ENCODE measurements at regions not wholly inside any gene's neighbourhood (a gene's known extent, or its start where the extent isn't known, plus 50 kb on each side); places are given as distances from the start of the nearest gene placed in this dataset.
"Not testable (repeated sequence)": the region's sequence is repeated elsewhere in the genome, so short reads cannot be mapped to it uniquely, and the experiment has no call there.

DNA sequence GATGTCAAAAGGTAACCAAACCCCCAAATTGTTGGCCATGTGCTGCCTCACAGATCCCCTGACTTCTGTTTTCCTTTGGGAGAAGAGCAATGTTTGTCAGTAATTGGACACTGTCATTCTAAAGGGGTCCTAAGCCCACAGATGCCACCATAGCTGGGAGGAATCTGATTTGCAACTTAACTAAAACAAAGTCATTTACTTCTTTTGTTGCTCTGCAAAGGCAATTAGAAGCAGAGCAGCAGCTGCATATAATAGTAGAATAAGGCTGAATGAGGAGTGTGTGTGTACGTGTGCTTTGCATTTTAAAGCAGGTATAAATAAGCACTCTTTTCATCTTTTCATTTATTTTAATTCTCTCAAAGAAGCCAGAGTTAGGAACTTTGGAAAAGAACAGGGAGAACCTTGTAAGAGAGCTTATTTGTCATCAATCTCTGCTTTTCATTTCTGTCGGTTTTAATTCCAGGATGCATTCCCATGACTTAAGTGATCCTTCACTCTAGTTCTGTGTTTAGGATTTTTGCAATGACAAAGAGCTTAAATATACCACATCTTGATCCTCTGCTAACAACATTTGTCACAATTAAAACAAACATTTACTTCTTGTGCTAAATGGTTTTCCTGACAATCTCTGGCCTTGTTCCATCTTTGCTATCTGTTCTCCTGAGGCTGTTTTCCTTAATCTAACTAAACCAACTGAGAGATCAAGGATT, 530.2 kb upstream of the CBLB start:
- no peak for DNase-seq (ENCODE audit: low spot score)

DNA sequence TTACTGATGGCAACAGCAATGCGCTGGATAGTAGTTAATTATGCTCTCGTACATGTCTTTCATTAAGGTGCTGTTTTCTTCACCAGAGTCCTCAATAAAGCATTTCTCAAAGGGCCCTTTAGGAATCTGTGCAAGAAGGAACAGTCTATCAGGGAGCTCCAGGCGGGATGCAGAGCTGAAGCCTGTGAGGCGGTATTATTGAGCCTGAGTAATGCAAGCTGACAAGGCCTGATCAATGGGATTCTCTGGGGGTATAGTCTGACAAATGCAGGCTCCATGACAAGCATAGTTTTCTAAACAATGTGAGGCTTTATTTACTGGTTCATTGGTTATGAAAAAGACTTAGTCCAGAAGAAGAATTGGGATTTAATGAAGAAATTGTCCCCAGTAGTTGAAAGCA, 530.9 kb upstream of the CBLB start:
- no peak for DNase-seq (ENCODE audit: low spot score)

DNA sequence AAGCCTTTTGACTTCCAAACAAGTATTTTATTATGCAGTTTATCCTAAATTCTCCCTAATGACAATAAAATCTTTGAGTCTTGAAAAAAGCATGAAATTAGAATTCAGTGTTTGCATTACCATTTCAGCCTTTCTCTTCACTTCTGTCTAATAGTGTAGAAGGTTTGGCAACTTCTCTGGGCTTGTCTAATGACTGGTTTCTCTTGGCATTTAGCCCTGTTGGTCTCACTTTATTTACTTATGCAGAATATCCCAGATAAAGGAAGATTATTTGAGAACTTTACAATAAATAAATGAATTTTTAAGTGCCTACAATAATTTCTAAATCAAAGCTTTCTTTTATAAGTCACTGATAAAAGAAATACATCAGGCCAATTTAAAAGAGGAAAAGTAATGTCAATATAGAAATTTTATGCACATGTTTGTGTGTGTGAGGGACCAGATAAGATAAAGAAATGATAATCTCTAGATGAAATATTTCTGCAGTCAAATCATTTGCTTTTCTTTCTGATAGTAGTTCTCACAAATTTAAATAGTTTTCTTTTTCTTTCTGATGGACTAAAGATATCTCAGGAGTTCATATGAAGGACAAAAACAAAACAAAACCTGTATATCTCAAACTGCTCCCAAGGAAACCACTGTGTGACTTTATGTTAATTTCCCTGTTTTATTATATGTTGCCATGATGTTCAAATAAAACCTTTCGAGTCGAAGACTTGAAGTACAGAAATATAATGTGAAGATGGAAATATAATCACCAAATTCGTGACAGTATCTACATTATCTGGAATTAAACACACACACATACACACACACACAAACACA, 533.1 kb upstream of the CBLB start:
- no peak for DNase-seq (ENCODE audit: low spot score)

DNA sequence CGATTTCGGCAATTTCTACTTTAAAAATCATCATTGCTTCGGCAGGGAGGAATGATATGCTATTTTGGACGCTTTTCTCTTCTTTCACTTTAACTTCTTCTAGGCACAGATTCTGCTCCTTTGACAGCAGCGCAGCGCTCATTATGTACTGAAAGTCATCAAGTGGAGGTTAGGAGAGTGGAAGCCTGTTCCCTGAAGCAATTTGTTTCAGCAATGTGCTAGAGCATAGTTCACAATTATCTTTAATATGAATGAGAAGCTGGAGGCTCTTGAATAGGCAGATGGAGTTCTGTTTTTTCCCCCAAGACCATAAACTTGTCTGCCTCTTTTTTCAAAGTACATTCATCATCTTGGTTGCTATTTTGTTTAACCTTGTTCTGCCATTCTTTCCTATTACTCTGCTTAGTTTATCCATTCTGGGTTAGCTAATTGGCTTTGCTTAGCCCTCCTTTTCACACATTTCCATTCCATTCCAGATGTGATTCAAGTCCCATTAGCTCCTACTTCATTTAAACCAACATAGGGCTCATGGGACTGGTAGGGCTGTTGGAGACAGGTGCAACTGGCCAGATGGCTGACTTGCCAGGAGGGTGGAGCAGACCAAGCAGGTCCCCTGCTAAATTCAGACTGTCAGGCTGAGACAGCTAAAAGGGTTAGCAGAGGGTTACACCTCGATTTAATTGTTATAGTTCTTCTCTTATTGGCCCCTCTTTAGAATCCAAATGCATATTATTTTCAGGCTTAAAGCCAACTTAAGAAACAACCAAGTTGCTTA, 534.7 kb upstream of the CBLB start:
- no peak for DNase-seq (ENCODE audit: low spot score)

DNA sequence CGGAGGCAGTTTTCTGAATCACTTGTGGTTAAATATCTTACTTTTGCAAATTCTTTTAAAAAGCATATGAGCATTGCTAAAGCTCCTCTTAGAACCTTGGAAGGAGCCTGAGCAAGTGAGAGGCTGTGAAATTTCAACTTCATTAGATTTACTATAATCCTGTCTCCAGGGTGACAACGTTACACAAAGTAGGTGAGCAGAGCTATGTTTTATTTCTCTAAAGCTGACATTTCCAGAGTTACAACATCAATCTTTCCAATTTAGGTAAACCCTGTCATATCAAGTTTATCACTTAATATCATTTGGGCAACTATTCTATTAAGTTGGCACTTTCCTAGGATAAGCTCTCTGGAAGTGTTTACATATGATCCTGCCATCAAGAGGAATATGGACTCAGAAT, 544.9 kb upstream of the CBLB start:
- DNase-seq (ENCODE audit: low spot score), result no peak

DNA sequence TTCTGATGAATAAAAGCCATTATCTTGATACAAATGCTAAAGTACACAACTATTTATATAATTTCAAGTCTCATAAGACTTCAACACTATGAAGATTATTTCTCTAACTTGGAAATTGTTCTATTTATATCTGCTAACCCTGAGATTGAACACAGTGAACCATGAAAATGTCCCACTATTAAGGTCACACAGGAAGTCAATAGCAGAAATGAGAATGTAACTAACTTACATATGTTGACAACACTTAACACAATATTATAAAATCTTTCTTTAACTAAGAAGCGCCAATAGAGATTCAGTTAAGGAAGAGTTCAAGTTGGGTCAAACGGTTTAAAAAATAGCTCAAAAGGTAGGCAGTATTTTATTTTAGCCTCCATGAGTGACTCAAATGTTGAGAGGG, 551.8 kb upstream of the CBLB start:
- no peak for DNase-seq (ENCODE audit: low spot score)

DNA sequence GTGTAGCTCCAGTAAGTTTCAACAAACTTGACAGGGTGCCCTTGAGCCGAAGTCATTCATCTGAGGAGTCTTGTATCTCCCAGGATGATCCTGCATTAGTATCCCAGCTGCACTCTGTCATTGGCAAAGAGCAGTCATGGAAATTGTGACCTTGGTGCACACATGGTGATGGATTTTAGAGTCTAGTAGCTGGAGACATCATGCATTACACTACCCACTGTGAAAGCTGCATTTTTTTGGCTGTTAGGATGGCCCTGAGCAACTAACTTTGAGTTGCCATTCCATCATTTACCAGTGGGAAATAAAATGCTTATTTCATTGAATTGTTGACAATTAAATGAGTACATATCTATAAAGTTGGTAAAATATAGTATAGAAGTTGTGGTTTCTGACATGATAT, 552.6 kb upstream of the CBLB start:
- DNase-seq (ENCODE audit: low spot score), result no peak

DNA sequence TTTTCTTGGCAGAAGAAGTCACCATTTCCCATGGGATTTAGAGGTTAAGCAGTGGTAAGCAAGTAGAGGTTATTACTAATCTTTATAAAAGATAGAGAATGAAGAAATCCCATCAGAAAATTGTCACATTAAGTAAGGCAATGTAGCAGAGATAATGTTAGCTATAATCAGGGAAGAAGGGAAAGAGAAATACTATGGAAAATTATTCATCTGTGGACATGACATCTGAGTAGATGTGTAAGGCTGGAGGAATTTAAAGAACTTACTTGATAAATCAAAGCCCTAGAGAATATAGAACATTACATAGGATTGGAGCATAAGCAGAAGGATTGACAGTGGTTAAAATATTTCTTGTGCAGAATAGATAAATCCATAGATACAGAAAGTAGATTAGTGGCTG, 553.1 kb upstream of the CBLB start:
- DNase-seq (ENCODE audit: low spot score), result no peak

DNA sequence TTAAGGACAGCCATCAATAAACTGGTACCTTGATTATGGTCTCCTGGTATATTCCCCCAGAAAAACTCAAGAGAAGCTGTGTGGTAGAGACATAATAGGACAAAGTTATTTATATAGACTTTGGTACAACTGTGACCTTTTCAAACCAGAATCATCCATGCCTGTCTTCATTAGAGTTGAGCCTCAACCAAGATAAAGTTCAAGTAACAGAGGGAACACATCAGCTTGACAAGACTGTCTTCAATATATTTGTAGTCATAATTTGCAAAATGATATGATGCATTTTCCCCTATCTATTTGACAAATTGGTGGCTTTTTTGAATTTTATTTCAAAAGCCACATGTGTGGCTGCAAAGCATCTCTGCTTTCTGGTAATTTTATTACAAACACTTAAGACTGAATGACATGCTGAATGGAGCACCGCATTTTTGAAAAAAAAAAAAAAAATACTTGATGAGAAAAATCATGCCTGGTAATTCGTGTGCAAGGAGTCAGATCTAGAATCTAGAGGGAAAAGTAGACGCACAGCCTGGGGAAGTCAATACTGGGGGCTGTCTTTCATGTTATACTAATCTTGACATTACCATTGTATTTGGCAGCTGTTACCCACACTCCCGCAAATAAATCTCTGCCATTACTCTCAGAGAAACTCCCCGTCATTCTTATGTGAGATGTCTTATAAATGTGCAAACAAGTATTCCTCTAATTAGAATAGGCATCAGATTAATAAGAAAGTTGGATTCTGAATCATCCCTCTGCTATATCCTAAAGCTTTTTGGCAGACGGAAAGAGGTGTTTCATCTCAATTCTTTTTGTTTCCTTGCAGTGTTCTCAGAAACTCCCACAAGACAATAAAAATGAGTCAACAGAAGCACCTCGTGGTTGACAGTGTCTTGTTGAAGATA, 554.8 kb upstream of the CBLB start:
- no peak for DNase-seq (ENCODE audit: low spot score)

DNA sequence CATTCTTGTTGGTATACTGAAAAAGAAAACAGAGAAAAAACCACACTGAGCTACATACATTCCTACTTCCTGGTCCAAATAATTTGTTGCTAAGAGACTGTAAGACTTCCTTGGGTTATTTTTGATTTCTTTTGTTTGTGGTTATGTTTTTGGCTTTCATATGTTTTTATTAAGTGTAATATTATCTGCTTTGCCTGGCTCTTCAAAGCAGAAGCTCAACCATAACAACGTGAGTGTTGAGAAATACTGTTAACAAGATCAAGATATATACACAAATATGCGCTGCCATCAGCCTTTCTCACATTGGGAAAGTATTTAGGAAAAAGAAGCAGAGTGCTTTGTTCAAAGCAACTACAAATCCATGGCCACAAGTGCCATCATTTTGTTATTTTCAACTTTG, 556.2 kb upstream of the CBLB start:
- no peak for DNase-seq (ENCODE audit: low spot score)

DNA sequence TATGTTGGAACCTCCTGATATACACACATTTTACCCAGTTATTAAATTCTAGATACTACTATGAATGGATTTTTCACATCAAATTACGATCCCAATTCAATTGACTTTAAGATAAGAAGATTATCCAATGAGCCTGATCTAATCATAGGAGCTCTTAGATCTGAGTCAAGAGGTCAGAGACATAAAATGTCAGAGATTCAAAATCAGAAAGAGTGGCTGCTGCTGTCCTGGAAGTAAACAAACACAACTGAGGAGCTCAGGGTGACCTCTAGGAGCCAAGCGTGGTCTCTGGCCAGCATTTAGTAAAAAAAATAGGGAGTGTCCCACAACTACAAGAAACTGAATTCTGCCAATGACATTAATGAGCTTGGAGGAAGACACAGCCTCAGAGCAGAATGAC, 557.1 kb upstream of the CBLB start:
- no peak for DNase-seq (ENCODE audit: low spot score)

DNA sequence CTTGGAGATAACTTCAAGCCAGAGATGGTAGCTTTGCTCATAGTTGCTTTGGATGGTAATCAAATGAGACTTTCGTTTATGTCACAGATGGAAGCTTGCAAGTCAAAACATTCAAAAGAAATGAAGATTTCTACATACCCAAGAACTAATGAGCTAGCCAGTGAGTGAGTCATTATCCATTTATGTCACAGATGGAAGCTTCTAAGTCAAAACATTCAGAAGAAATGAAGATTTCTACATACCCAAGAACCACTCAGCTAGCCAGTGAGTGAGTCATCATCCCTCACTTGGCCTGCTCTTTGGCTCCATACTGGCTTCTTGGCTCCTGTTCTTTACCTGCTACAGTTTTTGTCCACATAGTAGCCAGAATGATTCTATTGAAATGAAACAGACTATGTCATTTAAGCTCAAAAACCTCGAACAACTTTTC, 559.8 kb upstream of the CBLB start:
- no peak for DNase-seq (ENCODE audit: low spot score)

DNA sequence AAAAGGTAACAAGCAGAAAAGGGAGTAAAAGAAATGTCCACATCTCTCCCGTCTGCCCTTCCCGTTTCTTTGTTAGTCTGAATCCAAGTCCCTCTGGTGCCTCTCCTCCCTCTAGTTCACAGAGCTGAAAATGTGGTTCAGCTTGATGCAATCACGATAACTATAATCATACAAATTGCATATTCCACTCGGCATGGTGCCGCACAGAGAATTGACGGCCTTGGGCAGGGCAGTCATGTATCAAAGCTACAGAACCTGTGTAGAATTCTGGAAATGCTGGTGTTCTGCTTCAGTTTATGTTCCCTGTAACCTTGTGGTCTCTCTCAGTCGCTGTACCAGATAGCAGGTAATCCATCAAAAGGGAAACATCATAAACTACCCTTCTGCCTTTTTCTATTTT, 562.9 kb upstream of the CBLB start:
- no peak for DNase-seq (ENCODE audit: low spot score)

DNA sequence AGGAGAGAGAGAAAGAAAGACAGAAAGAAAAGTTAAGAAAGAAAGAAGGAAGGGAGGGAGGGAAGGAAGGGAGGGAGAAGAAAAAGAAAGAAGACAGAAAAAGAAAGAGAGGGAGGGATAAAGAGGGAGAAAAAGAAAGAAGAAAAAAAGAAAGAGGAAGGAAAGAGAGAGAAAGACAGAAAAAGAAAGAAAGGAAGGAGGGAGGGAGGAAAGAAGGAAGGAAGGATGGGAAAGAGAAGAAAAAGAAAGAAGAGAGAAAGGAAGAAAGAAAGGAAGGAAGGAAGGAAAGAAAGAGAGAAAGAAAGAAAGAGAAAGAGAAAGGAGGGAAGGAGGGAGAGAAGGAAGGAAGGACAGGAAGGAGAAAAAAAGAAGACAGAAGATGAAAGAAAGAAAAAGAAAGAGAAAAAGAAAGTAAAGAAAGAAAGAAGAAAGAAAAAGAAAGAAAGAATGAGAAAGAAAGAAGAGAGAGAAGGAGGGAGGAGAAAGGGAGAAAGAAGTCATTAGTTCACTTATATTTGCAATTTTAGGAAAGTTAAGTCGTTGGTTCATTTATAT, 567.2 kb upstream of the CBLB start:
- no peak for DNase-seq (ENCODE audit: low spot score)

DNA sequence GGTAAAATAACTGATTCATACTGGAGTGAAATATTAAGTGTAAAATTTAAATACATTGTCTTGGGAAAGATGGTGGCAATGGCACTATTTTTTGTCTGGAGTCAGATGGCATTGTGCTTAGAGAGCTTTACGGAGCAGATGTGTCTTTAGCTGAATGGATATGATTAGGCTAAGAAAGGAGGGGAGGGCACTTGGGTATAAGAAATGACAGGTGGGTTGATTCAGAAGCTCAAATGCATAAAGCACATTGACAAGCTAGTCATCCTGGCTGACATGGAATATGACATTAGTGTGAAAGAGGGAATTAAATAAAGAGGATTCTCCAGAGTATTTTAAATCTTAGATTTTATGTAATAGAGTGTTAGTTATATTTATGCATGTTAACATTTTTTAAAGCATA, 570.1 kb upstream of the CBLB start:
- DNase-seq (ENCODE audit: low spot score), result no peak

DNA sequence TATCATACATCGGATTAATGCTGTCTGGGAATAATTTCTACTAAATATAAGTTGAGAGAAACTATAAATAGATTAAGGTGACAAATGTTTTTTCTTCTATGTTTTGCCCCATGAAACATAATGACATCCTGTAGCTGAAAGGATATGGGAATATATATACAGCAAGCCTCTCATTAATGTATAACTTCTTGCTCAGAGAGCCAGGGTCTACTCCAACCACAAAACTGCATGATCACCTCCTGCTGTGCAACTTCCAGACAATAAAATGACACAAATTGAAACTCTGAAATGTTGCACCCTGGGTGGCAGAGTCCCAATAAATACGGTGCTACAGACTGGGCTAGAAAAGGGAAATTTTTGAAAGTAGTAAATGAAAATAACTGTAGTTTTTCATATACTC, 571.9 kb upstream of the CBLB start:
- DNase-seq (ENCODE audit: low spot score), result no peak

DNA sequence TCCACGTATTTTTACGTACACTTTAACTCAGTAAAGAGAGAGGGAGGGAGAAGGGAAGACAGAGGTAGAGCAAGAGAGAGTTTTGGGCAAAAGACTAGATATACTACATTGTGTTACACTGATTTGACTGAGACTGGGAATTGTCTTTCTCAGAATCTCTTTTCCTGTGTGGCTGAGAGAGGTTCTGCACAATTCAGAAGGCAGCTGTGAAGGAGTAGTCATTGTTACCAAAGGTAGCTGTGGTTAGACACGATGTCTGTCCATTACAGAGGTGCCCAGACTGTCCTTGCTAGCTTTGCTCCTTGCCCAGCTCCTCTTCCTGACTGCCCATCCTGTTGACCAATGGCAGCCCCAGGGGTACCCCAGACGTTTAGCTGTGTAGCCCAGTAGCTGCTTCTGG, 577.5 kb upstream of the CBLB start:
- no peak for DNase-seq (ENCODE audit: low spot score)

DNA sequence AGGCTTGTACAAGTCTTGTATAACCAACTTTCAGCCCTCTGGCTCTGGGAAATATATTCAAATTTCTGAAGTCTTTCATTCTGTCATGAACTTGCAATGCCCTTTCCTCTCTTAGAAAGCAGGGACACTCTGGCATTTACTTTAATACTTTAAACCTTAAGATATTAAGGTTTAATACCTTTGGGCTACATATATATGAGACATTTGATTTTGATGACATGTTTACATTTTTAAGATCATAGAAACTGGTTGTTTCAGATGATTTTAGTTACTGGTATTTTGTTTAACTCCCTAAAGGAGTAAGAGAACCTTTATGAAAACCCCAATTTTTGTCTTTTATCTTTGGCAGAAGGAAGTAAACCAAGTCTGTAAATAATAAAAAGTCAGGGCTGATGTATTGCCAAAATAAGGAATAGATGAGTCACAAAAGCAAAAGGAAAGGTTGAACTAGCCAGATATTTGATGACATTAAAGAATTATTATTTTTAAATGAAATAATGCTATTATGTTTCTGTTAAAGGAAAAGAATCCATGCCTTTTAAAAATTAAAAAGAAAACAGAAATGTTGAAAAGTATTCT, 579.0 kb upstream of the CBLB start:
- DNase-seq (ENCODE audit: low spot score), result no peak

DNA sequence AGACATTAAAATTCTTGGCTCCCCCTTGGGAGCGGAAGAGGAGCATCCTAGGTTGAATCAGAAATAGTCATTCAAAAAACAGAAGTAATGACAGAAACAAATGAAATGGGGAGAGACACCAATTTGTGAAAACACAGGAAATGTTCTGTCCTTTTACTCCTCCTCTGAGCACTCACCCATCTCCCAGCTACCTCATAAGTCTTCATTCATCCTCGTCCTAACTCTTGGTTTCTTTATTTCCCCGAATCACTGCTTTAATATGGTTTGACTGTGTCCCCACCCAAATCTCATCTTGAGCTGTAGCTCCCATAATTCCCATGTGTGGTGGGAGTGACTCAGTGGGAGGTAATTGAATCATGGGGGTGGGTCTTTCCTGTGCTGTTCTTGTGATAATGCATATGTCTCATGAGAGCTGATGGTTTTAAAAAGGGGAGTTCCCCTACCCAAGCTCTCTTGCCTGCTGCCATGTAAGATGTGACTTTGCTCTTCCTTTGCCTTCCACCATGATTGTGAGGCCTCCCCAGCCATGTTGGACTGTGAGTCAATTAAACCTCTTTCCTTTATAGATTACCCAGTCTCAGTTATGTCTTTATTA, 579.7 kb upstream of the CBLB start:
- not testable (repeated sequence) for DNase-seq (ENCODE audit: low spot score)

DNA sequence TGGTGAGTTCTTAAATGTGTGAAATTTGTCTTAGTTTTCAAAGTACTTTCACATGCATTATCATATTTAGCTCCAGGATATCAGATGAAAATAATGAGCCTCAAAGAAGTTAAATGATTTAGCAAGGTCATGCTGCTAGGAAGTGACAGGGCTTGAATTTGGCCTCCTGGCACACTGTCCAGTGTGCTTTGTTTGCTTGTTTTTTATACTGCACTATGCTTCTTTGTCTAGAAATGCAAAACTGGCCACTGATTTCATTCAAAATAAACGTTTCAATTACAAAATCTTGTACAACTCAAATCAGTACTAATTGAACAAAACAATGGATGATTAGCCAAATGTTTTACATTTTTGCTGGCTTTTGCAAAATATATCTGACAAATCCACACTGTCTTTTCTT, 583.3 kb upstream of the CBLB start:
- DNase-seq (ENCODE audit: low spot score), result no peak

DNA sequence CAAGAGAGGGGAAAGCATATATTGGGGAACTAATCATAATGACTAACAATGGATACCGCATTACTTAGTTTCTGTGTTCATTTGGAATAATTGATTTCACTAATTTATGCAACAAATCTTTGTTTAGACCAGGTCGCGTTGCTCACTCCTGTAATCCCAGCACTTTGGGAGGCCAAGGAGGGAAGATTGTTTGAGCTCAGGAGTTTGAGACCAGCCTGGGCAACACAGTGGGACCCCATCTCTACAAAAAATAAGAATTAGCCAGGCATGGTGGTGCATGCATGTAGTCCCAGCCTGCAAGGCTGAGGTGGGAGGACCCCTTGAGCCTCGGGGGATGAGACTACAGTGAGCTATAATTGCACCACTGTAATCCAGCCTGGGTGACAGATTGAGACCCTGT, 585.7 kb upstream of the CBLB start:
- no peak for DNase-seq (ENCODE audit: low spot score)
